22Rv1 (cell line): ENCODE measurements at regions not wholly inside any gene's neighbourhood (a gene's known extent, or its start where the extent isn't known, plus 50 kb on each side); places are given as distances from the start of the nearest gene placed in this dataset.

Experiments
- CTCF ChIP-seq: fragments of 450-650 bp; IDR thresholded peaks from 2 replicates; pipeline ENCODE4 v1.5.1; 2017; ENCODE audit warnings: mild to moderate bottlenecking
- ZFX ChIP-seq: fragments of 450-650 bp; IDR thresholded peaks from 2 replicates; pipeline ENCODE4 v1.6.1; 2017; ENCODE audit warnings: antibody characterized with exemption, borderline replicate concordance

DNA sequence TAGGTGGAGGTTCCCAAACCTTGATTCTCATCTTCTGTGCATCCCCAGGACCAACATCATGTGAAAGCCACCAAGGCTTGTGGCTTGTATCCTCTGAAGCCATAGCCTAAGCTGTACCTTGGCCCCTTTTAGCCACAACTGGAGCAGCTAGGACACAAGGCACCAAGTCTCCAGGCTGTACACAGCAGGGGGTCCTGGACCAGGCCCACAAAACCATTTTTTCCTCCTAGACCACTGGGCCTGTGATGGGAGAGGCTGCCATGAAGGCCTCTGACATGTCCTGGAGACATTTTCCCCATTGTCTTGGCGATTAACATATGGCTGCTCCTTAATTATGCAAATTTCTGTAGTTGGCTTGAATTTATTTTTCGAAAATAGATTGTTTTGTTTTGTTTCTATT, 114.8 kb upstream of the LAMA2 start:
- TF ChIP-seq CTCF, result no peak
- TF ChIP-seq ZFX, result no peak
